ENCODE measurements at regions not wholly inside any gene's neighbourhood (a gene's known extent, or its start where the extent isn't known, plus 50 kb on each side); places are given as distances from the start of the nearest gene placed in this dataset.

- no peaks in the 10 kb centered on the region for H3K27me3 Mint-ChIP-seq (ENCODE audit: low read depth in 3 of 3)
- H3K9me3 Mint-ChIP-seq, result peaks cover 0 to 4% (median 0%) of the 10 kb centered on the region in 7 donors
- no peak overlapping the region for H3K4me3 ChIP-seq (replicated peaks in 1 of 3; ENCODE audit: low read depth in 2 of 3, low read length in 3 of 3)
- H3K4me3 Mint-ChIP-seq, result no peak overlapping the region
- no peak overlapping the region for H3K27ac Mint-ChIP-seq
- H3K4me1 Mint-ChIP-seq, result no peaks in the 10 kb centered on the region
- no peaks in the 10 kb centered on the region for H4K20me1 ChIP-seq (ENCODE audit: insufficient read depth, low read length)
- DNase-seq, result no peak
- H3K4me2 ChIP-seq (replicated peaks; ENCODE audit: extremely low read depth, low read length, poor library complexity, severe bottlenecking), result no peak overlapping the region
- H3K27me3 ChIP-seq (ENCODE audit: control insufficient read depth in 2 of 2, insufficient read depth in 2 of 2, low read length in 2 of 2), result no peaks in the 10 kb centered on the region
- no peak overlapping the region for H3K9ac ChIP-seq (ENCODE audit: insufficient read depth, low read length, poor library complexity, severe bottlenecking)
- no peak for TF ChIP-seq CTCF (IDR thresholded peaks at IDR 0.05)
- 71% methylated on average over 1 of the region's 2 CpGs for WGBS (ENCODE audit: insufficient coverage)
- no peaks in the 10 kb centered on the region for H3K36me3 Mint-ChIP-seq
- no peaks in the 10 kb centered on the region for H3K36me3 ChIP-seq (replicated peaks in 1 of 2; ENCODE audit: control insufficient read depth in 1 of 2, insufficient read depth in 2 of 2, low read length in 2 of 2)
- H3K79me2 ChIP-seq (ENCODE audit: insufficient read depth, low read length), result no peaks in the 10 kb centered on the region
- H3K9me3 ChIP-seq (replicated peaks in 1 of 2; ENCODE audit: control insufficient read depth in 1 of 2, insufficient read depth in 1 of 2, low read length in 2 of 2), result peaks cover 0 to 3% of the 10 kb centered on the region in 2 donors
- intact Hi-C loops (cut with micrococcal nuclease), result no loop called here
- H3K27ac ChIP-seq (ENCODE audit: low read depth in 1 of 2, low read length in 2 of 2), result no peak overlapping the region
- H3K4me1 ChIP-seq (ENCODE audit: control insufficient read depth in 1 of 2, insufficient read depth in 2 of 2, low read length in 2 of 2), result no peaks in the 10 kb centered on the region
- no peak overlapping the region for H2AFZ ChIP-seq (ENCODE audit: insufficient read depth, low read depth, low read length, poor library complexity, severe bottlenecking)
Measured at GRCh38 chr4:133720001-133720400, 481.6 kb downstream of the PABPC4L start.

GRCh38 chr4:133719098-133719497 is 482.5 kb downstream of the PABPC4L start:
- Histone ChIP-seq H4K20me1 (ENCODE audit: insufficient read depth, low read length) (no peaks in the 10 kb centered on the region), H3K4me1 (ENCODE audit: control insufficient read depth in 1 of 2, insufficient read depth in 2 of 2, low read length in 2 of 2) (no peaks in the 10 kb centered on the region), H3K27ac (ENCODE audit: low read depth in 1 of 2, low read length in 2 of 2) (no peak overlapping the region), H3K9me3 (replicated peaks in 1 of 2; ENCODE audit: control insufficient read depth in 1 of 2, insufficient read depth in 1 of 2, low read length in 2 of 2) (peaks cover 0 to 3% of the 10 kb centered on the region in 2 donors), H3K36me3 (replicated peaks in 1 of 2; ENCODE audit: control insufficient read depth in 1 of 2, insufficient read depth in 2 of 2, low read length in 2 of 2) (no peaks in the 10 kb centered on the region), H3K27me3 (ENCODE audit: control insufficient read depth in 2 of 2, insufficient read depth in 2 of 2, low read length in 2 of 2) (no peaks in the 10 kb centered on the region), H3K9ac (ENCODE audit: insufficient read depth, low read length, poor library complexity, severe bottlenecking) (no peak overlapping the region), H2AFZ (ENCODE audit: insufficient read depth, low read depth, low read length, poor library complexity, severe bottlenecking) (no peak overlapping the region), H3K4me3 (replicated peaks in 1 of 3; ENCODE audit: low read depth in 2 of 3, low read length in 3 of 3) (no peak overlapping the region), H3K79me2 (ENCODE audit: insufficient read depth, low read length) (no peaks in the 10 kb centered on the region), H3K4me2 (replicated peaks; ENCODE audit: extremely low read depth, low read length, poor library complexity, severe bottlenecking) (no peak overlapping the region)
- intact Hi-C loops (cut with micrococcal nuclease), result no loop called here
- Mint-ChIP-seq H3K9me3 (peaks cover 0 to 4% (median 0%) of the 10 kb centered on the region in 7 donors), H3K27ac (no peak overlapping the region), H3K36me3 (no peaks in the 10 kb centered on the region), H3K4me1 (no peaks in the 10 kb centered on the region), H3K27me3 (ENCODE audit: low read depth in 3 of 3) (no peaks in the 10 kb centered on the region), H3K4me3 (no peak overlapping the region)
- DNase-seq, result no peak
- no peak for TF ChIP-seq CTCF (IDR thresholded peaks at IDR 0.05)
